ENCODE measurements at regions not wholly inside any gene's neighbourhood (a gene's known extent, or its start where the extent isn't known, plus 50 kb on each side); places are given as distances from the start of the nearest gene placed in this dataset.

DNA sequence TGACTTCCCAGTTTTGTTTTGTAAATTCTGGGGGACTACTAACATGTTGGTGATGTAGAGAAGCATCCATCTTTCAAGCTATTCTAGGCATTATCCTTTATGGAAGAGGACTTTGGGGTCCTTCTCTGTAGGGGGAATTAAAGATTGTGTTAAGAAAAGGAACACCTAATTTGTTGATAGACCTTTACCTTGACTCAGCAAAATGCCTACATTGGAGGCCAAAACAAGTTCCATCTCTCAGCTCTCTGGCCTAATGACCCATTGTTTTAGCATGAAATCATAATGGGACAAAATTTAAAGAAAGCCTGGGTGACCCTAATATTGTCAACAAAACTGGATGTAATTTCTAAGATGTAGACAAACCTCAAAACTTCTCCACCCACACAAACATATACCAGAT lies 465.3 kb upstream of the SOX9 start:
- H3K9me3 ChIP-seq (ENCODE audit: control insufficient read depth in 4 of 4, low read length in 3 of 4), result no peaks in the 10 kb centered on the region
- H3K27ac ChIP-seq (ENCODE audit: low read depth in 1 of 2, low read length in 2 of 2), result no peak overlapping the region
- H3K4me3 ChIP-seq (ENCODE audit: low read depth in 1 of 3, low read length in 3 of 3), result no peak overlapping the region
- H3K9ac ChIP-seq (ENCODE audit: low read depth in 1 of 2, low read length in 2 of 2), result no peak overlapping the region
- H3K36me3 ChIP-seq (ENCODE audit: control insufficient read depth in 4 of 4, insufficient read depth in 3 of 4, low read depth in 1 of 4, low read length in 3 of 4), result no peaks in the 10 kb centered on the region
- TF ChIP-seq NR2F2 (IDR thresholded peaks at IDR 0.05), result no peak
- TF ChIP-seq SP1 (IDR thresholded peaks at IDR 0.05), result no peak
- no peak for TF ChIP-seq EGR1 (IDR thresholded peaks at IDR 0.05; ENCODE audit: low read depth in 2 of 2)
- TF ChIP-seq HNF4G (IDR thresholded peaks at IDR 0.05), result no peak
- no peak for TF ChIP-seq RXRA (IDR thresholded peaks at IDR 0.05)
- no peak for TF ChIP-seq RAD21 (IDR thresholded peaks at IDR 0.05)
- no peak for TF ChIP-seq GABPA (IDR thresholded peaks at IDR 0.05 in 1 of 2, conservative IDR thresholded peaks at IDR 0.05 in 1 of 2)
- TF ChIP-seq JUND (IDR thresholded peaks at IDR 0.05), result no peak
- H3K4me1 ChIP-seq (ENCODE audit: control insufficient read depth in 4 of 4, insufficient read depth in 4 of 4, low read length in 3 of 4), result no peaks in the 10 kb centered on the region
- peaks cover 0 to 3% (median 0%) of the 10 kb centered on the region in 4 donors for H3K27me3 ChIP-seq (ENCODE audit: control insufficient read depth in 4 of 4, insufficient read depth in 4 of 4, low read length in 3 of 4)
- DNase-seq (ENCODE audit: low spot score), result no peak

DNA sequence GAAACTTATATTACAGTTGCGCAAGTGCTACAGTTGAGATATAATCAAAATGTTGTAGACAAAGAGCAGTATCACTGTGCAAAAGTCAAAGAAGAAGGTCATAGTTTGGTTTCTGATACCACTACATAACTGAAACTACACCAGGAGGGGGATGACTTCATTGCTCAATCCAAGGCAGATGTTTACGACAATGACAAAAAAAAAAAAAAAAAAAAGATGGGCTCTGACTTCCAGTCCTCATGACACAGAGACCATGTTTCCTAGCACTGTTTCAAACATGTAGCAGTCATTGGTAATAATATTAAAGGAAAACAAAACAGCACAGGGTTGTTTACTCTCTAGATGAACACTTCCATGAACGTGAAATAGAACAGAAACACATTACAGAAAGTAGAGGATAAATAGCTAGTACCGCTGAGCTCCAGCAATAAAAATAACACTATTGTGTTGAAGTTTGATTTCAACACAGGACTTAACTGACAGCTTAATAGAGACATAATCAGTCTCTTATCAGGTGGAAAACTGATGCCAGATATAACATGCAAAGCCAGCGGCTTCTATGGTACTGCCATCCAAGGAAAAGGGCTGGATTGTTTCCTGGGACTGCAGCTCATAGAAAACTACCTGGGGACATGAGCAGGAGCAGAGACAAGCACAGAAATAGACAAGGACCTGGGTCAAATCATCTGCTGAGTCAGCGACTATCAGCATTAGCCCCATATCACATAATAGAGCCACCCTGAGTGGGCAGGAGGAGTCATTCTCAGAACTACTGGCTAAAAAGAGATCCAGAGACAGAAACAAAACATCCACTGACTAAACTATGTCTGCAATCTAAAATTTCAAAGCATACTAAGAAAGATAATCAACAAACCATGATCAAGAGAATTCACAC lies 463.6 kb upstream of the SOX9 start:
- Histone ChIP-seq H3K4me1 (ENCODE audit: control insufficient read depth in 4 of 4, insufficient read depth in 4 of 4, low read length in 3 of 4) (no peaks in the 10 kb centered on the region), H3K9ac (ENCODE audit: low read depth in 1 of 2, low read length in 2 of 2) (no peak overlapping the region), H3K9me3 (ENCODE audit: control insufficient read depth in 4 of 4, low read length in 3 of 4) (no peaks in the 10 kb centered on the region), H3K36me3 (ENCODE audit: control insufficient read depth in 4 of 4, insufficient read depth in 3 of 4, low read depth in 1 of 4, low read length in 3 of 4) (no peaks in the 10 kb centered on the region), H3K27ac (ENCODE audit: low read depth in 1 of 2, low read length in 2 of 2) (no peak overlapping the region), H3K4me3 (ENCODE audit: low read depth in 1 of 3, low read length in 3 of 3) (no peak overlapping the region), H3K27me3 (ENCODE audit: control insufficient read depth in 4 of 4, insufficient read depth in 4 of 4, low read length in 3 of 4) (peaks cover 0 to 3% (median 0%) of the 10 kb centered on the region in 4 donors)
- no peak for DNase-seq (ENCODE audit: low spot score)
- no peak for TF ChIP-seq HNF4G (IDR thresholded peaks at IDR 0.05)
- TF ChIP-seq, protein P1, sequence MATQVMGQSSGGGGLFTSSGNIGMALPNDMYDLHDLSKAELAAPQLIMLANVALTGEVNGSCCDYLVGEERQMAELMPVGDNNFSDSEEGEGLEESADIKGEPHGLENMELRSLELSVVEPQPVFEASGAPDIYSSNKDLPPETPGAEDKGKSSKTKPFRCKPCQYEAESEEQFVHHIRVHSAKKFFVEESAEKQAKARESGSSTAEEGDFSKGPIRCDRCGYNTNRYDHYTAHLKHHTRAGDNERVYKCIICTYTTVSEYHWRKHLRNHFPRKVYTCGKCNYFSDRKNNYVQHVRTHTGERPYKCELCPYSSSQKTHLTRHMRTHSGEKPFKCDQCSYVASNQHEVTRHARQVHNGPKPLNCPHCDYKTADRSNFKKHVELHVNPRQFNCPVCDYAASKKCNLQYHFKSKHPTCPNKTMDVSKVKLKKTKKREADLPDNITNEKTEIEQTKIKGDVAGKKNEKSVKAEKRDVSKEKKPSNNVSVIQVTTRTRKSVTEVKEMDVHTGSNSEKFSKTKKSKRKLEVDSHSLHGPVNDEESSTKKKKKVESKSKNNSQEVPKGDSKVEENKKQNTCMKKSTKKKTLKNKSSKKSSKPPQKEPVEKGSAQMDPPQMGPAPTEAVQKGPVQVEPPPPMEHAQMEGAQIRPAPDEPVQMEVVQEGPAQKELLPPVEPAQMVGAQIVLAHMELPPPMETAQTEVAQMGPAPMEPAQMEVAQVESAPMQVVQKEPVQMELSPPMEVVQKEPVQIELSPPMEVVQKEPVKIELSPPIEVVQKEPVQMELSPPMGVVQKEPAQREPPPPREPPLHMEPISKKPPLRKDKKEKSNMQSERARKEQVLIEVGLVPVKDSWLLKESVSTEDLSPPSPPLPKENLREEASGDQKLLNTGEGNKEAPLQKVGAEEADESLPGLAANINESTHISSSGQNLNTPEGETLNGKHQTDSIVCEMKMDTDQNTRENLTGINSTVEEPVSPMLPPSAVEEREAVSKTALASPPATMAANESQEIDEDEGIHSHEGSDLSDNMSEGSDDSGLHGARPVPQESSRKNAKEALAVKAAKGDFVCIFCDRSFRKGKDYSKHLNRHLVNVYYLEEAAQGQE (IDR thresholded peaks at IDR 0.05), result no peak
- TF ChIP-seq FOXA1 (IDR thresholded peaks at IDR 0.05), result no peak
- TF ChIP-seq RXRA (IDR thresholded peaks at IDR 0.05), result no peak
- TF ChIP-seq HNF4A (conservative IDR thresholded peaks at IDR 0.05), result no peak
- TF ChIP-seq RAD21 (IDR thresholded peaks at IDR 0.05), result no peak
- TF ChIP-seq, protein P2, sequence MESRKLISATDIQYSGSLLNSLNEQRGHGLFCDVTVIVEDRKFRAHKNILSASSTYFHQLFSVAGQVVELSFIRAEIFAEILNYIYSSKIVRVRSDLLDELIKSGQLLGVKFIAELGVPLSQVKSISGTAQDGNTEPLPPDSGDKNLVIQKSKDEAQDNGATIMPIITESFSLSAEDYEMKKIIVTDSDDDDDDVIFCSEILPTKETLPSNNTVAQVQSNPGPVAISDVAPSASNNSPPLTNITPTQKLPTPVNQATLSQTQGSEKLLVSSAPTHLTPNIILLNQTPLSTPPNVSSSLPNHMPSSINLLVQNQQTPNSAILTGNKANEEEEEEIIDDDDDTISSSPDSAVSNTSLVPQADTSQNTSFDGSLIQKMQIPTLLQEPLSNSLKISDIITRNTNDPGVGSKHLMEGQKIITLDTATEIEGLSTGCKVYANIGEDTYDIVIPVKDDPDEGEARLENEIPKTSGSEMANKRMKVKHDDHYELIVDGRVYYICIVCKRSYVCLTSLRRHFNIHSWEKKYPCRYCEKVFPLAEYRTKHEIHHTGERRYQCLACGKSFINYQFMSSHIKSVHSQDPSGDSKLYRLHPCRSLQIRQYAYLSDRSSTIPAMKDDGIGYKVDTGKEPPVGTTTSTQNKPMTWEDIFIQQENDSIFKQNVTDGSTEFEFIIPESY (IDR thresholded peaks at IDR 0.05), result no peak
- TF ChIP-seq FOXA2 (IDR thresholded peaks at IDR 0.05), result no peak
- TF ChIP-seq SP1 (IDR thresholded peaks at IDR 0.05), result no peak
- TF ChIP-seq TAF1 (conservative IDR thresholded peaks at IDR 0.05), result no peak
- WGBS, result 87% methylated on average over 6 of the region's 6 CpGs

All from liver (tissue), 7 donors.